Tibial nerve (tissue), 4 donors: ENCODE measurements at regions not wholly inside any gene's neighbourhood (a gene's known extent, or its start where the extent isn't known, plus 50 kb on each side); places are given as distances from the start of the nearest gene placed in this dataset.

Experiments
- DNase-seq, 2 donors: peaks; one replicate each; pipeline ENCODE4 v3.0.0-alpha.2; 2019; ENCODE audit warnings: low spot score in 2 of 2
- H3K27ac ChIP-seq, 4 donors: fragments of 200-600 bp; sonication (generic) in 3 of 4; one replicate each; pipeline ENCODE4 v1.5.1; 2017 to 2019; ENCODE audit warnings: mild to moderate bottlenecking in 1 of 4
- H3K27me3 ChIP-seq, 2 donors: fragments of 200-600 bp; sonication (generic) in 1 of 2; one replicate each; pipeline versions ENCODE4 v1.5.1 to v1.6.0; 2017 to 2019
- H3K36me3 ChIP-seq, 3 donors: fragments of 200-600 bp; sonication (generic); one replicate each; pipeline ENCODE4 v1.5.1; 2018 to 2019
- H3K4me1 ChIP-seq, 4 donors: fragments of 200-600 bp; sonication (generic) in 3 of 4; one replicate each; pipeline ENCODE4 v1.5.1; 2017 to 2019
- H3K4me3 ChIP-seq, 4 donors: fragments of 200-600 bp; sonication (generic) in 3 of 4; one replicate each; pipeline ENCODE4 v1.5.1; 2017 to 2019; ENCODE audit warnings: mild to moderate bottlenecking in 1 of 4, moderate library complexity in 1 of 4
- H3K9me3 ChIP-seq, 4 donors: fragments of 200-600 bp; sonication (generic) in 3 of 4; one replicate each; pipeline ENCODE4 v1.5.1; 2017 to 2019
- CTCF ChIP-seq, 5 experiments: fragments of 200-600 bp in 3 of 5; fragments of 450-650 bp in 2 of 5; sonication (generic) in 3 of 5; IDR thresholded peaks; one replicate each; pipeline ENCODE4 v1.5.1; 2016 to 2019; ENCODE audit warnings: antibody characterized with exemption in 5 of 5, mild to moderate bottlenecking in 3 of 5, moderate library complexity in 2 of 5
- EP300 ChIP-seq, 2 donors: sonication (generic); formaldehyde crosslinking; IDR thresholded peaks; one replicate each; pipeline ENCODE4 v1.6.1; 2017; ENCODE audit warnings: antibody characterized with exemption in 2 of 2, mild to moderate bottlenecking in 1 of 2
- POLR2A ChIP-seq, 2 donors: fragments of 450-650 bp; IDR thresholded peaks; one replicate each; pipeline ENCODE4 v1.6.1; 2017; ENCODE audit warnings: antibody characterized with exemption in 2 of 2, mild to moderate bottlenecking in 2 of 2, moderate library complexity in 2 of 2
- WGBS, 2 donors: methylation state at CpG; one replicate each; pipeline ENCODE4 v1.1.5; 2018; 5-methylcytosine and 5-hydroxymethylcytosine counted together

- WGBS, 2 donors = 81 to 83% methylated on average over 5 of the region's 5 CpGs
- H3K4me1 ChIP-seq = no peaks in the 10 kb centered on the region
- no peak for DNase-seq
- no peaks in the 10 kb centered on the region for H3K36me3 ChIP-seq
- H3K27me3 ChIP-seq = no peaks in the 10 kb centered on the region
- H3K9me3 ChIP-seq = peaks cover 0 to 7% (median 0%) of the 10 kb centered on the region in 4 donors
- TF ChIP-seq EP300 (IDR thresholded peaks at IDR 0.05) = no peak
- no peak for TF ChIP-seq CTCF (IDR thresholded peaks at IDR 0.05)
- TF ChIP-seq POLR2A (IDR thresholded peaks at IDR 0.05) = no peak
- H3K27ac ChIP-seq = no peak overlapping the region
- H3K4me3 ChIP-seq = no peak overlapping the region
Measured at GRCh38 chr7:121587435-121587834, 191.3 kb upstream of the FAM3C start.

DNA sequence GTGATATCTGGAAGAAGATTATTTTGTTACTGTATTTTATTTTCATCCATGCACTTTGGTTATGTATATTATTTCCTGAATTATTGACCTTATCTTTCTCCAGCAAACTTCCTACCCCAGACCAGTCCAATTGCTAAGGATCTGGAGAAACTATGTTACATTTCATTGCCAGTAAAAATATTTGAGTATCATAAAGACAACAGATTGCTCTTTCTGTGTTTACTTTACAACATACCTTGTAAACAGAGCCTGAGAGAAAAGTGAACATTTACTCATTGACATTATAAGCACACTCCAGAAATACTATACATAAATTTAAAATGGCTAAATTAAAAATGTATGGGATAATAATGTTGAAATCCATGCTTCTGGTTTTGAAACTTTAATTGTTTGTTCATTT is 186.2 kb upstream of the FAM3C start:
- H3K36me3 ChIP-seq = no peaks in the 10 kb centered on the region
- no peaks in the 10 kb centered on the region for H3K4me1 ChIP-seq
- TF ChIP-seq CTCF (IDR thresholded peaks at IDR 0.05) (no peak), EP300 (IDR thresholded peaks at IDR 0.05) (no peak), POLR2A (IDR thresholded peaks at IDR 0.05) (no peak)
- no peak overlapping the region for H3K27ac ChIP-seq
- no peaks in the 10 kb centered on the region for H3K27me3 ChIP-seq
- no peak for DNase-seq
- no peaks in the 10 kb centered on the region for H3K9me3 ChIP-seq
- no peak overlapping the region for H3K4me3 ChIP-seq

- WGBS, 2 donors = 92 to 100% methylated on average over 1 of the region's 1 CpG
- no peak overlapping the region for H3K27ac ChIP-seq
- TF ChIP-seq EP300 (IDR thresholded peaks at IDR 0.05) = no peak
- TF ChIP-seq POLR2A (IDR thresholded peaks at IDR 0.05) = no peak
- TF ChIP-seq CTCF (IDR thresholded peaks at IDR 0.05) = no peak
- H3K27me3 ChIP-seq = no peaks in the 10 kb centered on the region
- H3K9me3 ChIP-seq = no peaks in the 10 kb centered on the region
- H3K4me1 ChIP-seq = no peaks in the 10 kb centered on the region
- DNase-seq = no peak
- no peaks in the 10 kb centered on the region for H3K36me3 ChIP-seq
- no peak overlapping the region for H3K4me3 ChIP-seq
Measured at GRCh38 chr7:121579639-121580038, 183.5 kb upstream of the FAM3C start.

GRCh38 chr7:121578669-121579068 is 182.6 kb upstream of the FAM3C start:
- no peak overlapping the region for H3K4me3 ChIP-seq
- no peaks in the 10 kb centered on the region for H3K36me3 ChIP-seq
- TF ChIP-seq CTCF (IDR thresholded peaks at IDR 0.05) (no peak), POLR2A (IDR thresholded peaks at IDR 0.05) (no peak), EP300 (IDR thresholded peaks at IDR 0.05) (no peak)
- no peaks in the 10 kb centered on the region for H3K9me3 ChIP-seq
- no peak overlapping the region for H3K27ac ChIP-seq
- DNase-seq = no peak
- no peaks in the 10 kb centered on the region for H3K27me3 ChIP-seq
- WGBS, 2 donors = 66 to 83% methylated on average over 3 of the region's 3 CpGs
- no peaks in the 10 kb centered on the region for H3K4me1 ChIP-seq

GRCh38 chr7:121576148-121576917 is 180.2 kb upstream of the FAM3C start:
- no peak for DNase-seq
- no peaks in the 10 kb centered on the region for H3K27me3 ChIP-seq
- TF ChIP-seq POLR2A (IDR thresholded peaks at IDR 0.05) (no peak), EP300 (IDR thresholded peaks at IDR 0.05) (no peak), CTCF (IDR thresholded peaks at IDR 0.05) (no peak)
- H3K9me3 ChIP-seq = no peaks in the 10 kb centered on the region
- no peaks in the 10 kb centered on the region for H3K4me1 ChIP-seq
- no peaks in the 10 kb centered on the region for H3K36me3 ChIP-seq
- no peak overlapping the region for H3K27ac ChIP-seq
- WGBS, 2 donors = 61 to 62% methylated on average over 6 of the region's 6 CpGs
- no peak overlapping the region for H3K4me3 ChIP-seq
